Activated T-cell treated with anti-CD3 and anti-CD28 coated beads, Interleukin-2, amount 50 U/mL, for 72 hours (primary cell): ENCODE measurements at regions not wholly inside any gene's neighbourhood (a gene's known extent, or its start where the extent isn't known, plus 50 kb on each side); places are given as distances from the start of the nearest gene placed in this dataset.

ENCODE experiments used
- ATAC-seq, 2 donors: fragments of 150-1000 bp; cut with Tn5 transposase; replicated peaks in 1 of 2; 2 replicates each; pipeline ENCODE4 v1.10.0; 2021; ENCODE audit warnings: moderate library complexity in 2 of 2, mild to moderate bottlenecking in 1 of 2
- DNase-seq, 2 donors: peaks; one replicate each; pipeline ENCODE4 v3.0.0; 2021 to 2022; ENCODE audit warnings: mixed read lengths in 1 of 2
- H3K27ac Mint-ChIP-seq: one replicate; pipeline ENCODE4 v1.8.0; 2022; ENCODE audit warnings: mild to moderate bottlenecking, moderate library complexity, mixed read lengths
- H3K27me3 Mint-ChIP-seq: one replicate; pipeline ENCODE4 v1.8.0; 2022; ENCODE audit warnings: low read depth, mixed read lengths
- H3K36me3 Mint-ChIP-seq, 2 donors: one replicate each; pipeline ENCODE4 v1.8.0; 2022; ENCODE audit warnings: mixed read lengths in 2 of 2, mild to moderate bottlenecking in 1 of 2; ENCODE audit not compliant: insufficient read depth in 2 of 2
- H3K4me1 Mint-ChIP-seq: one replicate; pipeline ENCODE4 v1.8.0; 2022; ENCODE audit warnings: low read depth, mixed read lengths
- H3K4me3 Mint-ChIP-seq, 2 donors: one replicate each; pipeline ENCODE4 v1.8.0; 2022; ENCODE audit warnings: mild to moderate bottlenecking in 2 of 2, mixed read lengths in 2 of 2, moderate library complexity in 2 of 2
- H3K9me3 Mint-ChIP-seq, 2 donors: one replicate each; pipeline ENCODE4 v1.8.0; 2022; ENCODE audit warnings: mixed read lengths in 2 of 2

GRCh38 chr6:66740346-66740745 is 1033.3 kb upstream of the EYS start:
- H3K9me3 Mint-ChIP-seq = peaks cover 5 to 9% of the 10 kb centered on the region in 2 donors
- DNase-seq (no peak), ATAC-seq (no peak)
- H3K27me3 Mint-ChIP-seq = no peaks in the 10 kb centered on the region
- H3K4me1 Mint-ChIP-seq = no peaks in the 10 kb centered on the region
- peaks cover 0 to 1% of the 10 kb centered on the region in 2 donors for H3K36me3 Mint-ChIP-seq
- no peak overlapping the region for H3K27ac Mint-ChIP-seq
- H3K4me3 Mint-ChIP-seq = no peak overlapping the region

- no peaks in the 10 kb centered on the region for H3K27me3 Mint-ChIP-seq
- H3K4me1 Mint-ChIP-seq = no peaks in the 10 kb centered on the region
- no peak overlapping the region for H3K27ac Mint-ChIP-seq
- peaks cover 0 to 1% of the 10 kb centered on the region in 2 donors for H3K36me3 Mint-ChIP-seq
- H3K4me3 Mint-ChIP-seq = no peak overlapping the region
- H3K9me3 Mint-ChIP-seq = peaks cover 11 to 12% of the 10 kb centered on the region in 2 donors
- DNase-seq (no peak), ATAC-seq (no peak)
Measured at GRCh38 chr6:66735106-66735890, 1028.3 kb upstream of the EYS start.

- H3K27me3 Mint-ChIP-seq = no peaks in the 10 kb centered on the region
- no peaks in the 10 kb centered on the region for H3K36me3 Mint-ChIP-seq
- no peak overlapping the region for H3K4me3 Mint-ChIP-seq
Measured at GRCh38 chr6:66731310-66731709, 1024.3 kb upstream of the EYS start.

GRCh38 chr6:66725670-66726069 is 1018.6 kb upstream of the EYS start:
- Mint-ChIP-seq H3K27ac (no peak overlapping the region), H3K36me3 (no peaks in the 10 kb centered on the region), H3K4me3 (no peak overlapping the region), H3K27me3 (no peaks in the 10 kb centered on the region), H3K9me3 (peaks cover 5 to 8% of the 10 kb centered on the region in 2 donors), H3K4me1 (no peaks in the 10 kb centered on the region)
- no peak for ATAC-seq
- no peak for DNase-seq

More at GRCh38 chr6:66731310-66731709, 1024.3 kb upstream of the EYS start:
- DNase-seq = no peak
- Mint-ChIP-seq H3K9me3 (peaks cover 8 to 12% of the 10 kb centered on the region in 2 donors), H3K4me1 (no peaks in the 10 kb centered on the region), H3K27ac (no peak overlapping the region)
- ATAC-seq = no peak

- ATAC-seq (no peak), DNase-seq (no peak)
- Mint-ChIP-seq H3K4me1 (no peaks in the 10 kb centered on the region), H3K36me3 (no peaks in the 10 kb centered on the region), H3K27me3 (no peaks in the 10 kb centered on the region), H3K4me3 (no peak overlapping the region), H3K9me3 (peaks cover 1 to 3% of the 10 kb centered on the region in 2 donors), H3K27ac (no peak overlapping the region)
Measured at GRCh38 chr6:66717801-66718200, 1010.8 kb upstream of the EYS start.

- H3K27ac Mint-ChIP-seq = no peak overlapping the region
- H3K4me3 Mint-ChIP-seq = no peak overlapping the region
- no peaks in the 10 kb centered on the region for H3K27me3 Mint-ChIP-seq
Measured at GRCh38 chr6:66699385-66699784, 992.4 kb upstream of the EYS start.

GRCh38 chr6:66689608-66690007 is 982.6 kb upstream of the EYS start:
- H3K36me3 Mint-ChIP-seq = no peaks in the 10 kb centered on the region
- no peak for ATAC-seq
- H3K4me1 Mint-ChIP-seq = no peaks in the 10 kb centered on the region
- no peak for DNase-seq
- H3K4me3 Mint-ChIP-seq = no peak overlapping the region
- no peaks in the 10 kb centered on the region for H3K27me3 Mint-ChIP-seq
- peaks cover 6 to 10% of the 10 kb centered on the region in 2 donors for H3K9me3 Mint-ChIP-seq
- no peak overlapping the region for H3K27ac Mint-ChIP-seq

More at GRCh38 chr6:66699385-66699784, 992.4 kb upstream of the EYS start:
- no peak for DNase-seq
- no peak for ATAC-seq
- Mint-ChIP-seq H3K36me3 (no peaks in the 10 kb centered on the region), H3K4me1 (no peaks in the 10 kb centered on the region), H3K9me3 (peaks cover 5 to 9% of the 10 kb centered on the region in 2 donors)

GRCh38 chr6:66687611-66688140 is 980.6 kb upstream of the EYS start:
- Mint-ChIP-seq H3K27ac (no peak overlapping the region), H3K4me3 (no peak overlapping the region), H3K4me1 (no peaks in the 10 kb centered on the region), H3K36me3 (no peaks in the 10 kb centered on the region), H3K9me3 (peaks cover 6% of the 10 kb centered on the region in 2 donors), H3K27me3 (no peaks in the 10 kb centered on the region)
- DNase-seq (no peak), ATAC-seq (no peak)

GRCh38 chr6:66675906-66676305 is 968.9 kb upstream of the EYS start:
- no peaks in the 10 kb centered on the region for H3K4me1 Mint-ChIP-seq
- no peaks in the 10 kb centered on the region for H3K36me3 Mint-ChIP-seq
- ATAC-seq (no peak), DNase-seq (no peak)
- no peak overlapping the region for H3K27ac Mint-ChIP-seq
- no peak overlapping the region for H3K4me3 Mint-ChIP-seq
- no peaks in the 10 kb centered on the region for H3K27me3 Mint-ChIP-seq
- peaks cover 0 to 2% of the 10 kb centered on the region in 2 donors for H3K9me3 Mint-ChIP-seq

- ATAC-seq = no peak
- H3K4me3 Mint-ChIP-seq = no peak overlapping the region
- no peak overlapping the region for H3K27ac Mint-ChIP-seq
- H3K36me3 Mint-ChIP-seq = no peaks in the 10 kb centered on the region
- H3K27me3 Mint-ChIP-seq = no peaks in the 10 kb centered on the region
- no peak for DNase-seq
- H3K9me3 Mint-ChIP-seq = peaks cover under 1 to 4% of the 10 kb centered on the region in 2 donors
- H3K4me1 Mint-ChIP-seq = no peaks in the 10 kb centered on the region
Measured at GRCh38 chr6:66664112-66664511, 957.1 kb upstream of the EYS start.

- Mint-ChIP-seq H3K4me1 (no peaks in the 10 kb centered on the region), H3K27me3 (no peaks in the 10 kb centered on the region), H3K36me3 (no peaks in the 10 kb centered on the region), H3K27ac (no peak overlapping the region), H3K4me3 (no peak overlapping the region), H3K9me3 (peaks cover 2 to 4% of the 10 kb centered on the region in 2 donors)
- no peak for DNase-seq
- ATAC-seq = no peak
Measured at GRCh38 chr6:66662721-66663507, 955.9 kb upstream of the EYS start.

- Mint-ChIP-seq H3K27ac (no peak overlapping the region), H3K4me1 (no peaks in the 10 kb centered on the region), H3K4me3 (no peak overlapping the region), H3K36me3 (no peaks in the 10 kb centered on the region), H3K27me3 (no peaks in the 10 kb centered on the region), H3K9me3 (peaks cover 2 to 7% of the 10 kb centered on the region in 2 donors)
- no peak for DNase-seq
- no peak for ATAC-seq
Measured at GRCh38 chr6:66662196-66662595, 955.2 kb upstream of the EYS start.

- no peak overlapping the region for H3K4me3 Mint-ChIP-seq
- DNase-seq (no peak), ATAC-seq (no peak)
- H3K4me1 Mint-ChIP-seq = no peaks in the 10 kb centered on the region
- H3K27ac Mint-ChIP-seq = no peak overlapping the region
- H3K27me3 Mint-ChIP-seq = no peaks in the 10 kb centered on the region
- H3K9me3 Mint-ChIP-seq = peaks cover 11 to 17% of the 10 kb centered on the region in 2 donors
- peaks cover 6 to 11% of the 10 kb centered on the region in 2 donors for H3K36me3 Mint-ChIP-seq
Measured at GRCh38 chr6:66655420-66655819, 948.4 kb upstream of the EYS start.
